Epithelial cell of prostate (primary cell): ENCODE measurements at regions not wholly inside any gene's neighbourhood (a gene's known extent, or its start where the extent isn't known, plus 50 kb on each side); places are given as distances from the start of the nearest gene placed in this dataset.

Source experiments
- DNase-seq: peaks from one replicate; pipeline ENCODE4 v3.0.0-alpha.2; 2011; ENCODE audit warnings: low read depth, low spot score
- H3K27ac ChIP-seq: fragments of 450-650 bp; 2 replicates; pipeline ENCODE4 v1.5.1; 2017; ENCODE audit warnings: mild to moderate bottlenecking

- peak; percentile 89 for DNase-seq
- H3K27ac ChIP-seq = peak overlapping the region; percentile 81
Measured at GRCh38 chr17:71405101-71405500, 715.7 kb upstream of the SOX9 start.

GRCh38 chr17:71407981-71408380, 712.8 kb upstream of the SOX9 start:
- no peak for DNase-seq
- H3K27ac ChIP-seq = peak overlapping the region; percentile 98

GRCh38 chr17:71409137-71409536, 711.7 kb upstream of the SOX9 start:
- DNase-seq = no peak
- peak overlapping the region; percentile 98 for H3K27ac ChIP-seq

GRCh38 chr17:71409712-71410111, 711.1 kb upstream of the SOX9 start:
- peak overlapping the region; percentile 98 for H3K27ac ChIP-seq
- DNase-seq = peak; percentile 98

- H3K27ac ChIP-seq = peak overlapping the region; percentile 98
Measured at GRCh38 chr17:71412803-71413202, 708.0 kb upstream of the SOX9 start.

GRCh38 chr17:71413935-71414334, 706.9 kb upstream of the SOX9 start:
- no peak for DNase-seq

More at GRCh38 chr17:71412803-71413202, 708.0 kb upstream of the SOX9 start:
- peak; percentile 98 for DNase-seq

GRCh38 chr17:71417142-71417541, 703.7 kb upstream of the SOX9 start:
- DNase-seq = no peak

More at GRCh38 chr17:71413935-71414334, 706.9 kb upstream of the SOX9 start:
- H3K27ac ChIP-seq = peak overlapping the region; percentile 98

GRCh38 chr17:71422968-71423367, 697.9 kb upstream of the SOX9 start:
- peak overlapping the region; percentile 98 for H3K27ac ChIP-seq
- no peak for DNase-seq

More at GRCh38 chr17:71417142-71417541, 703.7 kb upstream of the SOX9 start:
- no peak overlapping the region for H3K27ac ChIP-seq

- peak overlapping the region; percentile 98 for H3K27ac ChIP-seq
- DNase-seq = peak; percentile 97
Measured at GRCh38 chr17:71423871-71424546, 696.8 kb upstream of the SOX9 start.

- DNase-seq = no peak
- peak overlapping the region; percentile 40 for H3K27ac ChIP-seq
Measured at GRCh38 chr17:71427801-71428200, 693.0 kb upstream of the SOX9 start.

- no peak for DNase-seq
- no peak overlapping the region for H3K27ac ChIP-seq
Measured at GRCh38 chr17:71428897-71429296, 691.9 kb upstream of the SOX9 start.

GRCh38 chr17:71430281-71430680, 690.5 kb upstream of the SOX9 start:
- no peak for DNase-seq
- H3K27ac ChIP-seq = no peak overlapping the region

- no peak overlapping the region for H3K27ac ChIP-seq
- no peak for DNase-seq
Measured at GRCh38 chr17:71431146-71431545, 689.7 kb upstream of the SOX9 start.

GRCh38 chr17:71432378-71433315, 688.2 kb upstream of the SOX9 start:
- DNase-seq = no peak
- H3K27ac ChIP-seq = peak overlapping the region; percentile 64

- no peak for DNase-seq
- H3K27ac ChIP-seq = no peak overlapping the region
Measured at GRCh38 chr17:71434716-71435115, 686.1 kb upstream of the SOX9 start.

- DNase-seq = no peak
- H3K27ac ChIP-seq = peak overlapping the region; percentile 14
Measured at GRCh38 chr17:71436479-71436878, 684.3 kb upstream of the SOX9 start.

GRCh38 chr17:71437166-71437565, 683.7 kb upstream of the SOX9 start:
- DNase-seq = no peak

GRCh38 chr17:71438631-71439146, 682.1 kb upstream of the SOX9 start:
- peak; percentile 96 for DNase-seq
- H3K27ac ChIP-seq = peak overlapping the region; percentile 95

More at GRCh38 chr17:71437166-71437565, 683.7 kb upstream of the SOX9 start:
- H3K27ac ChIP-seq = no peak overlapping the region

- DNase-seq = peak; percentile 73
- H3K27ac ChIP-seq = peak overlapping the region; percentile 95
Measured at GRCh38 chr17:71440513-71440912, 680.3 kb upstream of the SOX9 start.

- DNase-seq = peak; percentile 98
Measured at GRCh38 chr17:71441098-71441497, 679.7 kb upstream of the SOX9 start.

GRCh38 chr17:71444078-71444477, 676.7 kb upstream of the SOX9 start:
- no peak overlapping the region for H3K27ac ChIP-seq
- DNase-seq = no peak

More at GRCh38 chr17:71441098-71441497, 679.7 kb upstream of the SOX9 start:
- H3K27ac ChIP-seq = peak overlapping the region; percentile 95
